Esophagus muscularis mucosa (tissue), 4 donors: ENCODE measurements at regions not wholly inside any gene's neighbourhood (a gene's known extent, or its start where the extent isn't known, plus 50 kb on each side); places are given as distances from the start of the nearest gene placed in this dataset.

Source experiments
- DNase-seq: peaks from one replicate; pipeline ENCODE4 v3.0.0-alpha.2; 2017; ENCODE audit errors: extremely low spot score
- H3K27ac ChIP-seq, 4 donors: fragments of 200-600 bp; sonication (generic); replicated peaks in 1 of 4; 1 replicate in 3 of 4; 2 replicates in 1 of 4; pipeline ENCODE4 v1.5.1; 2016 to 2019; ENCODE audit warnings: mild to moderate bottlenecking in 1 of 4
- H3K27me3 ChIP-seq, 4 donors: fragments of 200-600 bp; sonication (generic); one replicate each; pipeline versions ENCODE4 v1.5.1 to v1.6.0; 2016 to 2019
- H3K36me3 ChIP-seq, 4 donors: fragments of 200-600 bp; sonication (generic); one replicate each; pipeline ENCODE4 v1.5.1; 2016 to 2019
- H3K4me1 ChIP-seq, 4 donors: fragments of 200-600 bp; sonication (generic); one replicate each; pipeline ENCODE4 v1.5.1; 2016 to 2019
- H3K4me3 ChIP-seq, 4 donors: fragments of 200-600 bp; sonication (generic); 1 replicate in 2 of 4; 2 replicates in 2 of 4; pipeline ENCODE4 v1.5.1; 2016 to 2019; ENCODE audit warnings: mild to moderate bottlenecking in 4 of 4, moderate library complexity in 1 of 4
- H3K9me3 ChIP-seq, 4 donors: fragments of 200-600 bp; sonication (generic); 1 replicate in 3 of 4; 2 replicates in 1 of 4; pipeline ENCODE4 v1.5.1; 2016 to 2019
- CTCF ChIP-seq, 3 experiments: fragments of 200-600 bp in 2 of 3; fragments of 450-650 bp in 1 of 3; sonication (generic) in 2 of 3; IDR thresholded peaks; one replicate each; pipeline ENCODE4 v1.5.1; 2017 to 2019; ENCODE audit warnings: antibody characterized with exemption in 3 of 3, mild to moderate bottlenecking in 2 of 3, moderate library complexity in 1 of 3
- EP300 ChIP-seq: sonication (generic); formaldehyde crosslinking; IDR thresholded peaks from one replicate; pipeline ENCODE4 v1.6.1; 2017; ENCODE audit warnings: antibody characterized with exemption
- POLR2A ChIP-seq: fragments of 450-650 bp; IDR thresholded peaks from one replicate; pipeline ENCODE4 v1.6.1; 2017; ENCODE audit warnings: antibody characterized with exemption, moderate library complexity, mild to moderate bottlenecking, low read depth
- POLR2AphosphoS5 ChIP-seq, 2 donors: sonication (generic); formaldehyde crosslinking; IDR thresholded peaks; one replicate each; pipeline ENCODE4 v1.6.1; 2017; ENCODE audit warnings: antibody characterized with exemption in 2 of 2
- WGBS: methylation state at CpG from one replicate; pipeline ENCODE4 v1.1.5; 2018; 5-methylcytosine and 5-hydroxymethylcytosine counted together
- intact Hi-C: fragments of 100-400 bp; cut with DNase I; formaldehyde crosslinking; loops from one replicate; pipeline ENCODE4 v1.15.1; 2023

GRCh38 chr13:97802213-97802612 lies 151.3 kb upstream of the IPO5 start:
- WGBS: 88% methylated on average over 3 of the region's 3 CpGs
- Histone ChIP-seq H3K9me3 (no peaks in the 10 kb centered on the region), H3K27ac (no peak overlapping the region), H3K4me1 (no peaks in the 10 kb centered on the region), H3K27me3 (peaks cover 0 to 6% (median 0%) of the 10 kb centered on the region in 4 donors), H3K36me3 (no peaks in the 10 kb centered on the region), H3K4me3 (no peak overlapping the region)
- no peak for TF ChIP-seq CTCF (IDR thresholded peaks at IDR 0.05)
- no peak for TF ChIP-seq EP300
- no peak for TF ChIP-seq POLR2AphosphoS5 (IDR thresholded peaks at IDR 0.05)
- TF ChIP-seq POLR2A: no peak
- DNase-seq: no peak
- intact Hi-C loops: loop anchor here (5.0 kb wide), 1 partner anchor 785 kb away; no protein-coding TSS in a partner anchor

- H3K27ac ChIP-seq: no peak overlapping the region
- peaks cover 0 to 3% (median 0%) of the 10 kb centered on the region in 4 donors for H3K27me3 ChIP-seq
- no peak for TF ChIP-seq POLR2A
- no peak for TF ChIP-seq POLR2AphosphoS5 (IDR thresholded peaks at IDR 0.05)
- no peak for TF ChIP-seq EP300
- no peak for TF ChIP-seq CTCF (IDR thresholded peaks at IDR 0.05)
- DNase-seq: no peak
- peaks cover 0 to 5% (median 0%) of the 10 kb centered on the region in 4 donors for H3K9me3 ChIP-seq
- H3K36me3 ChIP-seq: no peaks in the 10 kb centered on the region
- WGBS: 33% methylated on average over 2 of the region's 2 CpGs
- intact Hi-C loops: no loop called here
- no peak overlapping the region for H3K4me3 ChIP-seq
- H3K4me1 ChIP-seq: no peaks in the 10 kb centered on the region
Observed at GRCh38 chr13:97809576-97809975, 143.9 kb upstream of the IPO5 start.

- H3K36me3 ChIP-seq: no peaks in the 10 kb centered on the region
- H3K4me1 ChIP-seq: no peaks in the 10 kb centered on the region
- intact Hi-C loops: no loop called here
- WGBS: 36% methylated on average over 3 of the region's 3 CpGs
- DNase-seq: no peak
- H3K4me3 ChIP-seq: no peak overlapping the region
- no peak overlapping the region for H3K27ac ChIP-seq
- no peak for TF ChIP-seq POLR2A
- TF ChIP-seq EP300: no peak
- peak in 2 of 3 experiments; percentile 21 to 34 for TF ChIP-seq CTCF (IDR thresholded peaks at IDR 0.05)
- H3K27me3 ChIP-seq: peaks cover 0 to 3% (median 0%) of the 10 kb centered on the region in 4 donors
- H3K9me3 ChIP-seq: peaks cover 0 to 5% (median 0%) of the 10 kb centered on the region in 4 donors
Observed at GRCh38 chr13:97810152-97810551, 143.3 kb upstream of the IPO5 start.

GRCh38 chr13:97822377-97822776 lies 131.1 kb upstream of the IPO5 start:
- H3K9me3 ChIP-seq: no peaks in the 10 kb centered on the region
- peaks cover 0 to 9% (median 0%) of the 10 kb centered on the region in 4 donors for H3K27me3 ChIP-seq
- WGBS: 96% methylated on average over 1 of the region's 1 CpG
- no peak overlapping the region for H3K27ac ChIP-seq
- no peaks in the 10 kb centered on the region for H3K4me1 ChIP-seq
- H3K4me3 ChIP-seq: no peak overlapping the region
- no peaks in the 10 kb centered on the region for H3K36me3 ChIP-seq
- intact Hi-C loops: no loop called here
- TF ChIP-seq EP300 (no peak), POLR2AphosphoS5 (IDR thresholded peaks at IDR 0.05) (no peak), POLR2A (no peak), CTCF (IDR thresholded peaks at IDR 0.05) (no peak)
- DNase-seq: no peak

- Histone ChIP-seq H3K4me1 (no peaks in the 10 kb centered on the region), H3K36me3 (no peaks in the 10 kb centered on the region), H3K9me3 (no peaks in the 10 kb centered on the region), H3K4me3 (no peak overlapping the region), H3K27ac (no peak overlapping the region), H3K27me3 (no peaks in the 10 kb centered on the region)
- intact Hi-C loops: no loop called here
- DNase-seq: no peak
- 81% methylated on average over 5 of the region's 5 CpGs for WGBS
- no peak for TF ChIP-seq POLR2A
- no peak for TF ChIP-seq CTCF (IDR thresholded peaks at IDR 0.05)
- no peak for TF ChIP-seq EP300
- no peak for TF ChIP-seq POLR2AphosphoS5 (IDR thresholded peaks at IDR 0.05)
Observed at GRCh38 chr13:97826421-97827012, 127.0 kb upstream of the IPO5 start.
